H1 (cell line): ENCODE measurements at regions not wholly inside any gene's neighbourhood (a gene's known extent, or its start where the extent isn't known, plus 50 kb on each side); places are given as distances from the start of the nearest gene placed in this dataset.

Source experiments
- CREB1 ChIP-seq: IDR thresholded peaks from 2 replicates; pipeline ENCODE4 v1.6.1; 2012; ENCODE audit warnings: inconsistent platforms
- CTCF ChIP-seq, 3 experiments: IDR thresholded peaks; 1 replicate in 2 of 3; 2 replicates in 1 of 3; pipeline versions ENCODE4 v1.5.1 to v1.6.1; 2011; ENCODE audit warnings: low read length in 3 of 3, mild to moderate bottlenecking in 3 of 3, inconsistent platforms in 2 of 3, low read depth in 1 of 3, moderate library complexity in 1 of 3; ENCODE audit not compliant: insufficient read depth in 1 of 3; ENCODE audit errors: control extremely low read depth in 1 of 3
- GABPA ChIP-seq: IDR thresholded peaks from 2 replicates; pipeline ENCODE4 v1.6.1; 2011; ENCODE audit warnings: mild to moderate bottlenecking, low read length, moderate library complexity, borderline replicate concordance; ENCODE audit not compliant: insufficient read depth
- KDM5A ChIP-seq: fragments of 200-600 bp; IDR thresholded peaks from 2 replicates; pipeline ENCODE4 v1.7.1; 2012; ENCODE audit warnings: mild to moderate bottlenecking, low read length, inconsistent platforms, mixed read lengths
- MAX ChIP-seq: IDR thresholded peaks from 2 replicates; pipeline ENCODE4 v1.6.1; 2012; ENCODE audit warnings: inconsistent platforms
- NRF1 ChIP-seq: IDR thresholded peaks from 2 replicates; pipeline ENCODE4 v1.6.1; 2011; ENCODE audit warnings: mild to moderate bottlenecking, low read depth, low read length, improper control_type of control experiment
- TAF1 ChIP-seq: IDR thresholded peaks from 2 replicates; pipeline ENCODE4 v1.6.1; 2011; ENCODE audit warnings: mild to moderate bottlenecking, low read depth, low read length
- USF2 ChIP-seq: IDR thresholded peaks from 2 replicates; pipeline ENCODE4 v1.6.1; 2011; ENCODE audit warnings: low read length, improper control_type of control experiment

DNA sequence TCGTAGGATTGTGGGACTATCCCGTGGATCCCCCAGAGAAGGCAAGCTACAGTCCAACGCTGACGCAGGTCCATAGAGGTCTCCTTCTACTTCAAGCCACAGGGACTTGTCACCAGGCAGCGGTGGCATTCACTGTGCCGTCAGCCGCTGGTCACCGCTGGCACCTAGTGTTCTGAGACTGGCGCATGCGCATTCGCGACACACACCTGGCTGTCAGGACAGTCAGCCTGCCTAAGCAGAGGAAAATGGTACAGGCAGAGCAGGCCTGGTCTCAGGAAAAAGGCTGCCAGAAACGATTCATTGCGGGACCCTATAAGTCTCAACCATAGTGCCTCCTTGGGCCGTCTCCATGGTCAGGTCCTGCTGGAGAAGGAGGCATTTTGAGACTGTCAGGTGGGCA, 138.0 kb upstream of the WSB1 start:
- TF ChIP-seq CTCF (IDR thresholded peaks at IDR 0.05; ENCODE audit: control extremely low read depth in 1 of 3, insufficient read depth in 1 of 3, low read depth in 1 of 3, low read length in 3 of 3) (no peak), GABPA (no peak), KDM5A (no peak), TAF1 (no peak), MAX (no peak), CREB1 (no peak), NRF1 (no peak), USF2 (no peak)
